NCI-H226 (cell line): ENCODE measurements at regions not wholly inside any gene's neighbourhood (a gene's known extent, or its start where the extent isn't known, plus 50 kb on each side); places are given as distances from the start of the nearest gene placed in this dataset.

Experiments
- DNase-seq: peaks from one replicate; pipeline ENCODE4 v3.0.0-alpha.2; 2015

- no peak for DNase-seq
These were observed 63.5 kb upstream of the ROR1 start for GRCh38 chr1:63710308-63710707.

GRCh38 chr1:63710761-63711380, 62.9 kb upstream of the ROR1 start:
- no peak for DNase-seq

- no peak for DNase-seq
These were observed 60.8 kb upstream of the ROR1 start for GRCh38 chr1:63713041-63713440.

GRCh38 chr1:63713627-63714481, 60.0 kb upstream of the ROR1 start:
- DNase-seq, result peak; percentile 35

GRCh38 chr1:63714482-63714760, 59.4 kb upstream of the ROR1 start:
- DNase-seq, result no peak

- DNase-seq, result no peak
These were observed 56.2 kb upstream of the ROR1 start for GRCh38 chr1:63717511-63718065.

GRCh38 chr1:63718541-63718970, 55.3 kb upstream of the ROR1 start:
- no peak for DNase-seq

GRCh38 chr1:63721531-63722189, 52.2 kb upstream of the ROR1 start:
- DNase-seq, result peak; percentile 64

GRCh38 chr1:63723602-63724001, 50.2 kb upstream of the ROR1 start:
- peak; percentile 24 for DNase-seq
